HG03558 (cell line): ENCODE measurements at regions not wholly inside any gene's neighbourhood (a gene's known extent, or its start where the extent isn't known, plus 50 kb on each side); places are given as distances from the start of the nearest gene placed in this dataset.

Source experiments
- ATAC-seq: cut with Tn5 transposase; IDR thresholded peaks from one replicate; pipeline ENCODE4 v1.9.1; 2021; ENCODE audit warnings: moderate number of reproducible peaks; ENCODE audit not compliant: unreplicated experiment; ENCODE audit errors: extremely low read depth

- ATAC-seq, result no peak
These were observed 385.2 kb upstream of the ZFHX3 start for GRCh38 chr16:73432850-73433730.

GRCh38 chr16:73430138-73430537, 382.2 kb upstream of the ZFHX3 start:
- ATAC-seq, result no peak

GRCh38 chr16:73428121-73428520, 380.2 kb upstream of the ZFHX3 start:
- ATAC-seq, result no peak

GRCh38 chr16:73427164-73427563, 379.2 kb upstream of the ZFHX3 start:
- no peak for ATAC-seq

- ATAC-seq, result no peak
These were observed 378.7 kb upstream of the ZFHX3 start for GRCh38 chr16:73426433-73427160.

- no peak for ATAC-seq
These were observed 372.7 kb upstream of the ZFHX3 start for GRCh38 chr16:73420676-73421075.

- ATAC-seq, result no peak
These were observed 372.3 kb upstream of the ZFHX3 start for GRCh38 chr16:73420244-73420643.

GRCh38 chr16:73418691-73419090, 370.8 kb upstream of the ZFHX3 start:
- ATAC-seq, result no peak

- ATAC-seq, result no peak
These were observed 370.1 kb upstream of the ZFHX3 start for GRCh38 chr16:73418051-73418450.

- ATAC-seq, result no peak
These were observed 367.4 kb upstream of the ZFHX3 start for GRCh38 chr16:73415286-73415685.

GRCh38 chr16:73414638-73415037, 366.7 kb upstream of the ZFHX3 start:
- ATAC-seq, result no peak

GRCh38 chr16:73413830-73414190, 365.9 kb upstream of the ZFHX3 start:
- no peak for ATAC-seq

GRCh38 chr16:73413091-73413829, 365.3 kb upstream of the ZFHX3 start:
- no peak for ATAC-seq

- ATAC-seq, result no peak
These were observed 364.5 kb upstream of the ZFHX3 start for GRCh38 chr16:73412416-73412815.

- no peak for ATAC-seq
These were observed 360.8 kb upstream of the ZFHX3 start for GRCh38 chr16:73408716-73409115.

GRCh38 chr16:73408311-73408710, 360.4 kb upstream of the ZFHX3 start:
- no peak for ATAC-seq

GRCh38 chr16:73405851-73406250, 357.9 kb upstream of the ZFHX3 start:
- no peak for ATAC-seq

- no peak for ATAC-seq
These were observed 356.1 kb upstream of the ZFHX3 start for GRCh38 chr16:73404001-73404400.

GRCh38 chr16:73403291-73403690, 355.4 kb upstream of the ZFHX3 start:
- ATAC-seq, result no peak

GRCh38 chr16:73400951-73401350, 353.0 kb upstream of the ZFHX3 start:
- no peak for ATAC-seq

- no peak for ATAC-seq
These were observed 352.1 kb upstream of the ZFHX3 start for GRCh38 chr16:73399997-73400396.
